T-helper 22 cell (primary cell): ENCODE measurements at regions not wholly inside any gene's neighbourhood (a gene's known extent, or its start where the extent isn't known, plus 50 kb on each side); places are given as distances from the start of the nearest gene placed in this dataset.

Source experiments
- DNase-seq: peaks from one replicate; pipeline ENCODE4 v3.0.0-alpha.2; 2020; ENCODE audit warnings: low read depth

DNA sequence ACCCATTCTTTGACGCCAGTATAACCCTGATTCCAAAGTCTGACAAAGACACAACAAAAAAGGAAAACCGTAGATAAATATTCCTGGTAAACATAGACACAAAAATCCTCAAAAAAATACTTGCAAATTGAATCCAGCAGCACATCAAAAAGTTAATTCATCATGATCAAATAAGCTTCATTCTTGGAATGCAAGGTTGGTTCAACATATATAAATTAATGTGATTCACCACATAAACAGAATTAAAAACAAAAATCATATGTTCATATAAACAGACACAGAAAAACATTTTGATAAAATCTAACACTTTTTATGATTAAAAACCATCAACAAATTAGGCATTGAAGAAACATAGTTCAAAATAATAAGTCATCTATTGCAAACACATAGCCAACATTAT is 324.2 kb upstream of the TRPC7 start:
- no peak for DNase-seq

DNA sequence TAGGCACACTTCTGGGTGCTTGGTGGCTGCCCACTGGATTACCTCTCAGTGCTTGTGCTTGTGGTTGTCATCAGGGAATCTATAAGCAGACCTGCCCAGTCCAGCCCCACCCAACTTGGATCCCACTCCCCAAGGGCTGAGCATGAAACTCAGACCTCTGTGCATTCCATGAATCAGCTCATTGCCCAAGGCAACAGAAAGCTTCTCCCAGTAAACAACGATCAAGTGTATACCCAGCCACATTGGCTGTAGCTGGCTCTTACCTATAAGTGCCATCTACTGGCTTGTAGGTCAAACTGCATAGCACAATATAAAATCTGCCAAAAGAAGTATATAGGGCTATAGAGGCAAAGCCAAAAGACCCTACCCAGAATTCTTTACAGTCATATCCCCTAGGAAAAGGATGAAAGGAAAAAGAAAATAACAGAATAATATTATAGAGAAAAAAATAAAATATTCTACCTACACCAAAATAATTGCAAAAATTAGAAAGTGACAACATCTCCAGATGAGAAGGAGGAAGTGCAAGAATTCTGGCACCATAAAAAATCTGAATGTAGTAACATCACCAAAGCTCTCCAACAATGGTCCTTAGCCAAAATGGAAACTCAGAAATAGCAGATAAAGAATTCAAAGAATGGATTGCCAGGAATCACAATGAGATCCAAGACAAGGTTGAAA is 321.0 kb upstream of the TRPC7 start:
- no peak for DNase-seq

- DNase-seq = no peak
These were observed 317.6 kb upstream of the TRPC7 start for GRCh38 chr5:136682986-136683385.

- no peak for DNase-seq
These were observed 313.9 kb upstream of the TRPC7 start for GRCh38 chr5:136679233-136679632.

- no peak for DNase-seq
These were observed 311.9 kb upstream of the TRPC7 start for GRCh38 chr5:136677217-136677616.

- DNase-seq = no peak
These were observed 311.3 kb upstream of the TRPC7 start for GRCh38 chr5:136676685-136677084.

DNA sequence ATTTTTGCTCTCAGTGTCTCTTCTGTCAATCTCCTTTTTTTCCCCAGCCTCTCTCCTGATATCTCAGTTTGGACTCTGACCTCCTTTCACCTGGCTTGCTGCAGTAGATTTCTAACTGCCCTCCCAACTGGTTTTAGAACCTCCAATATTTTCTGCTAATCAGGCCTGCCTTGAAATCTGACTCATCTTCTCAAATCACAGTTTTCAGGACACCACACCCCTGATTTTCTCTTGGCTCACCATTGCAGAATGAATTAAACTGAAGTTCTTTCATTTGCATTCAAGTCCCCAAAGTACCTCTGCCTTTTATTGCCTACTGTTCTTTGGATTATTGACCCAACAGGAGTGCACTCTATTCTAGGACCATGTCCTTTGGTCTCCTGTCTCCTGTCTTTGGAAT is 310.4 kb upstream of the TRPC7 start:
- no peak for DNase-seq

DNA sequence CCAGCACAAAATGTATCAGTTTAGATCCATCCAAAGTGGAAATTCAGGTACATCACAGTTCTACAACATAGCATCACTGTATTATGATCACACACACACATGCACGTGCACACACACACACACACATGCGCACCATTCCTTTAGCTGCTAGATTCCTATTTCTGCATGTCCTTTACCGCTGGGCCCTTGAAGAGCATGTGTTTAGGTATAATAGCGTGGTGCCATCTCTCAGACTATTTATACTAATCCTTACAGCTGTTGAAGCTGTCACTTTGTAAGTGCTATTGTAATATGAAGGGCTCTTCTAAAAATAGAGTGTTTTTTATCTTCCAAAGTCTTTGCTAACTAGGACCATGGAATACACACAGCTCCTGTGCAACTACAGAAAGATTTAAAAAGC is 308.8 kb upstream of the TRPC7 start:
- DNase-seq = no peak

DNA sequence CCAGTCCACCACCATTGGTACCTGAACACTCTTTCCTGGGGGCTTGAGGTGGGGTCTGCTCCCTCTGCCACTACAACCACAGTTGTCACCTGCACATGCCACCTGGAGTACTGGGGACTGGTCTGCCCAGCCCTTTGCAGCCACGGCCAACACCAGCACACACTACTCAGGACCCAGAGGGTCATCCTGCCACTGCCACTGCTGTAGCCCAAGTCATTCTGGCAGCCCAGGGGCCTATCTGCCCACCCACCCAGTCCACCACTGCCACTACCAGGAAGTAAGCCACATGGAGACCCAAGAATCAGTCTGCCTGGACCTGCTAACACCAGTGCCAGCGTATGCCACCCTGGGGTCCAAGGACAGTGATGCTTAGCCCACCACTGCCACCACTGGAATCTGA is 302.4 kb upstream of the TRPC7 start:
- no peak for DNase-seq

DNA sequence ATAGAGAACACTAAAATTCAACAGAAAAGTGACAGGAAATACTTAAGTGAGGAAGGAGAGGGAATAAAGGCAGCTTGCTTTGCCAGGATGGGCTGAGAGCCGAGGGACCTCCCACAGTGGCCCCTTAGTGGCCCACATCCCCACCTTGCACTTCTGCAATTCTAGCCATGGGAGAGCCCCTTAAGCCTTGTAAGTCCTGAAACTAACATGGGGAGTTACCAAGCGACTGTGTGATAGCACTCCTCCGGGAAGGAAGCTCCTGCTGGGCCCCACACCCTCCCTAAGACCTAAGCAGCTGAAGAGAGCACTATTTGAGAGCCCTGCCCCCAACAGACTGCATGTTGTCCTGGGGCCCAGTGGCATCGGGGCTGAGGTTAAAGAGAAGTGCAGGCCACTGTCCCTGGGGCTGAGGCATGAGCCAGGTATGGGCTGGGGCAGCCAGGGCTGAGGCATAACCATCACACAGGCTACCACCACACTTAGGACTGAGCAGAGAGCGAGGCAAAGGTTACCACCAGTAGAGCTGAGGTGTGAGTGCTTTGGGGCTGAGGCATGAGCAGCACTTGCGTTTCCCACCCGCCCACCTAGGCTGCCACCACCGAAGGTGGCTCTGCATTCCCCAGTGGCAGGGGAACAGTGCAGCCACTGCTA is 301.8 kb upstream of the TRPC7 start:
- DNase-seq = no peak

DNA sequence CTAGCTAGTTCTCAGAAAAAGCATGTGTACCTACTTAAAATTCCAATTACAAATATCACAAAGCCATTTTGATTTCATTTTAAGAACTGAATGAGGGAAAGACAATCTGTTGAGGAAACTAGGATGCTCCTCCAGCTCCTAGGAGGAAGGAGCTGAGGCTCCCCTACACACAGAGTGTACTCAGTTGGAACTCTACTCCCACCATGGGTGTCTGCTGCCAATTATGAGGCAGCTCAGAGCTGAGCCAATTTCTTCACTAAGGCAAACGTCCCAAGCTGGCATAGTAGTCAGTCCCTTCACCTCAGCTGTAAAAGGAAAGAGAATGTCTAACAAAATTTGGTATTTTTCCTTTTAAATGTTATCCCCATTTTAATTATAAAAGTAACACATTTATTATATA is 300.0 kb upstream of the TRPC7 start:
- DNase-seq = no peak

- no peak for DNase-seq
These were observed 295.7 kb upstream of the TRPC7 start for GRCh38 chr5:136661026-136661425.

DNA sequence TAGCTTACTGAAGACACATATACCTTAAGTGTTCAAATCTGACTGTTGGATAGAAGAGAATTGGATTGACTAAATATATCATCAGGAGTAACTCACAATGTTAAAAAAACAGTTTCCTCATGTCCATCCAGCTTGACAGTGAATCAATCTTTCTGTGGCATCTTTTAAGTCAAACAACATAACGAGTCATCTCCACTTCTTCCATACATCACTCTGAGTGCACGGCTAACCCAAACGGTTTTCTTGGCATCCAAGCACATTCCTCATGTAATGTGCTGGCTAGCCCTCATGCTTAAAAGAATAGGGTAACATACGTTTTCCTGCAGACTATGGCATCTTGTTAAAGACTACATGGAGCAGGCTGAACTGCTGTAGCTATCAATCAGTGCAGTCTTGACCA is 291.5 kb upstream of the TRPC7 start:
- no peak for DNase-seq

DNA sequence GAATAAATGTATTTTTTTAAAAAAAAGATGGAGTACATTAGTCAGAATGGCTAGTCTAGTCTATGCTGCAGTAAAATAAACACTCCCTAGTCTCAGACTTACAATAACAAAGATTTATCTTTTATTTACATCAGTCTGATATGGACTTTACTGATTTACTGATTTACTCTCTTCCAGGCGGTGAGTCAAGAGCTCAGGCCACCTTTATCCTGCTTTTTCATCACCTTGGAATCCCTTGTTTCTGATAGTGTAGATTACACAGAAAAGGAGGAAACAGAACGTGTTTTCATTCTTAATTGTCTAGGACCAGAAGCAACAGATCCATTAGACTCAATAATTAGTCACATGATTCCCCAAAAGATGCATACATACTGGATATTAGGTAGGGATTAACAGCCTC is 290.1 kb upstream of the TRPC7 start:
- DNase-seq = no peak

DNA sequence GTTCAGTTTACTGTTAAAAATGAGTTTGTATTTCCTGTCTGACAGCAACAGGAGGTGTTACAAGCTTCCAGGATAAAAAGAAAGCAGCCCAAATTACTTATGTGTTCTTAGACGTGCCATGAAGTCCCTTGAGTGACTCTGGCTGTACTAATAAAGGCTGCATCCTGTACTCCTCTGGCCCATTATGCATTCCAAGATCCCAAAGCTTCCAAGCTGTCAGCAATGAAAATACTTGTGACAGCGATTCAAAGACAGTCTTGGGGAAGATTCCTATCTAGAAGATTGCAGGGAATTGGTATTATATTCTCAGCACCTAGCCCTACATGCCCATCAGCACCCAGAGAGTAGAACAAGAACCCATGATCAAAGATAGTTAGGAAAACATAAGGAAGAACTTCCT is 281.6 kb upstream of the TRPC7 start:
- no peak for DNase-seq

DNA sequence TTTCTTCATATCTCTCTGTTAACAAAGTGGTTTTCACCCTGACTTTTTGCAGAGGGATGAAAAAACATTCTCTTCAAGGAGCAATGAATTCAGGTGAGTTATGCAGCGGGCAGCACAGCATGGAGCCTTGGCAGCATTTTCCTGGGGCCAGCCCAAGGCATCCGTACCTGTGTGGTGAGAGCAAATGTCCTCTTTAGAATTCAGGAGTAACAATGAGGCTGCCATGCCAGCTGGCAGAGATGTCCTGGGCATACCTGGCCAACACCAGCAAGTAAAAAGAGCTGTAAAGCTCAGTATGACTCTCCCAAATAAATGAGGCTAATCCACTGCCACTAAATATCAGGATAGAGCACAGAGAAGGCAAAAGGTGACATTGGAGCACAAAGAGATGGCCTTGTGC is 277.6 kb upstream of the TRPC7 start:
- DNase-seq = no peak

DNA sequence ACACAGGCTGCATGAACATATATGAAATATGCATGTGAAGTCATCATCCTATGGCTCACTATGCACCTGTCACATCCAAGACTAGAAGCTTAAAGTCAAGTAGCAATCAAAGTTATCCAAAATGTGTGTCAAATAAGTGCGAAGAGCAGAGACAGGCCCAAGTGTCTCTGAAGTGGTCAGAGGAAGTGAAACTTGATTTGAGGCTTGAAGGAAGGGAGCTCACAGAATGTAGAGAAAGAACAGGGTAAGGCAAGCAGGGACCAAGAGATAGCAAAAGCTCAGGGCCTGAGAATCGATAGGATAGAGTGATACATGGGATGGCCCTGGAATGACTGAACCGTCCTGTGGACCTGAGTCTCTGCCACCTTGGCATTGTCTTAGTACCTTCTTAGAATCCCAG is 274.3 kb upstream of the TRPC7 start:
- DNase-seq = no peak

DNA sequence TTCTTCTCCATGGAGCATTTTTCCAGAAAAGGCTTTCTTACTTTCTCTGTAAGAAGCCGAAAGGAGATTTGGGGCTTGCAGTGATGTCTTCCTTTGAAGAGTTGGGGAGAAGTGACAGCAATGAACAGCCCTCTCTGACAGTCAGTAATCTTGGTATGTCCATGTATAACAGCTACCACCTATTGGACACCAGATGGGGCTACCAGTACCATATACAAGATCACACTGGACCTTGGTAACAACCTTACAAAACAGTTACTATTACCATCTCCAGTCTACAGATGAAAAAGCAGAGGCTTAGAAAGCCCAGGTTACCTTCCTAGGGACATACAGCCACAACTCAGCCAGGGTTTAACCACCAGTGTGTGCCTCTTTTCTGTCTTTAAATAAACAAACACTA is 272.7 kb upstream of the TRPC7 start:
- DNase-seq = no peak

GRCh38 chr5:136636001-136636400 is 270.7 kb upstream of the TRPC7 start:
- no peak for DNase-seq

DNA sequence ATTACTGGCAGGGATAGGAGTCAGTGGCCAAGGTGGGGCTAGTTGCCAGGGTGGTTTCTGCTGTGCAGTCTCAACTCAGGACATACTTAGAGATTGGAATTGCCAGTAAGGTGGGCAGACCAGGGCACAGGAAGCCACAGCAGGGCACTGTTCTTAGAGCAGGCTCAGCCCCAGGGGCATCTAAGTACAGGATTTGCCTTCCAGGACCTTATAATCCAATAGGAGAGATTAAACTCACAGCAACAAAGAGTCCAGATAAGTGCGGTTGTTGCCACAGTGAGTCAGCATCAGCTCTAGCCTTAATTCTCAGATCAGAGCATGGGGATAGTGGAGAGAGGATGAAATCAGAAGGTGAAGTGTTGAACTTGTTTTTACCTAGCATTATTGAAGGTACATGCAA is 265.8 kb upstream of the TRPC7 start:
- DNase-seq = no peak

DNA sequence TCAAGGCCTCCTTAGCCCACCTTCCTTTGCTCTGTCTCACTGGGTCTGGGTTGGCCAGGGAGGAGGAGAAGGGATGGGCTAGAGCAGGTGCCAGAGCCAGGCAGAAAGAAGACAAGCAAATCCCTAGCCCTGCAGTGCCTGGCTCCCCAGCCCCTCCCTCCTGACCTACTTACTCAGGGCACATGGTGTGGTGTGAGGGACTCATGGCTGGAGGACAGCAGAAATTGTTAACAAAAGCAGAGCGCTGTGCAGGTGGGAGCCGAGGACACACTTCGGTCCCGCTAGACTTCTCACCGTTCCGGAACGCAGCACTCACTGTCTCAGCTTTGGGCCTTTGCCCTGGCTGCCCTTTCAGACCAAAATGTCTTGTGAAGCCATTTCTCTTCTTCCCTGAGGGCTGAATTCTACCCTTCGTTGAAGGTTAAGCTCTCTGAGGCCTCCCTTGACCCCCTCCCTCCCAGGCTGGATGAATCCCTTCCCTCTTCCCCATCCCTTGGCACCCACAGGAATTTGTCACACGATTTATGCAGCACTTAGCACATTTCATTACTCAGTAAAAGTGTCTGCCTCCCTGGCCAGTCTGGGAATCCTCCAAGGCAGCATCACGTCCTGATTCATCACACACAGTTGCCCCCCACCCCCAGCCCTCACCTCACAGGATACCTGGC is 263.9 kb upstream of the TRPC7 start:
- no peak for DNase-seq

GRCh38 chr5:136626531-136626930 is 261.2 kb upstream of the TRPC7 start:
- DNase-seq = no peak

- no peak for DNase-seq
These were observed 257.4 kb upstream of the TRPC7 start for GRCh38 chr5:136622747-136623146.

- no peak for DNase-seq
These were observed 256.4 kb upstream of the TRPC7 start for GRCh38 chr5:136621743-136622142.
